Endothelial cell of umbilical vein (primary cell): ENCODE measurements at regions not wholly inside any gene's neighbourhood (a gene's known extent, or its start where the extent isn't known, plus 50 kb on each side); places are given as distances from the start of the nearest gene placed in this dataset.

Source experiments
- BruUV-seq: library from RNA; stranded (reverse); fragments of 400-500 nt; replicated peaks from 2 replicates; lab custom pipeline; 2021; lab: Mats Ljungman, UMichigan
- CTCF ChIA-PET: fragments of 300-600, 350-600 bp; sonication (Branson Sonifier 250); formaldehyde crosslinking; loops from one replicate; lab custom pipeline; 2021; ENCODE audit warnings: antibody characterized with exemption, inconsistent platforms; lab: Charles Lee
- POLR2A ChIA-PET: fragments of 300-600, 350-600 bp; sonication (Branson Sonifier 250); formaldehyde crosslinking; loops from one replicate; lab custom pipeline; 2021; ENCODE audit warnings: antibody characterized with exemption, inconsistent platforms; lab: Charles Lee
- DNase-seq: peaks from one replicate; pipeline ENCODE4 v3.0.0-alpha.2; 2011; ENCODE audit warnings: low read depth, low spot score
- FAIRE-seq: peaks from 2 replicates; lab custom pipeline; 2011; peaks lifted over from hg19 to GRCh38; lab: Jason Lieb, UNC
- H2AFZ ChIP-seq: 2 replicates; pipeline ENCODE4 v1.6.0; 2012; ENCODE audit warnings: low read depth, low read length, control low read depth, inconsistent platforms
- H3K27ac ChIP-seq: 2 replicates; pipeline ENCODE4 v1.5.1; 2011; ENCODE audit warnings: low read depth, mild to moderate bottlenecking, control low read depth, low read length, moderate library complexity; ENCODE audit not compliant: insufficient read depth
- H3K27me3 ChIP-seq, 2 experiments: 2 replicates each; pipeline versions ENCODE4 v1.6.0 to v1.6.1; 2011; ENCODE audit warnings: low read length in 2 of 2, mixed read lengths in 1 of 2; ENCODE audit not compliant: control insufficient read depth in 2 of 2, insufficient read depth in 2 of 2
- H3K36me3 ChIP-seq, 2 experiments: 2 replicates in 1 of 2; 3 replicates in 1 of 2; pipeline ENCODE4 v1.5.1; 2011; ENCODE audit warnings: low read length in 2 of 2, mild to moderate bottlenecking in 1 of 2, moderate library complexity in 1 of 2; ENCODE audit not compliant: control insufficient read depth in 2 of 2, insufficient read depth in 2 of 2; ENCODE audit errors: extremely low read depth in 1 of 2
- H3K4me1 ChIP-seq: 3 replicates; pipeline ENCODE4 v1.5.1; 2011; ENCODE audit warnings: mild to moderate bottlenecking, low read length; ENCODE audit not compliant: control insufficient read depth, insufficient read depth; ENCODE audit errors: extremely low read depth
- H3K4me2 ChIP-seq: 2 replicates; pipeline ENCODE4 v1.6.1; 2011; ENCODE audit warnings: low read length, control low read depth, mixed read lengths; ENCODE audit not compliant: insufficient read depth
- H3K4me3 ChIP-seq, 3 experiments: fragments of 200-600 bp in 1 of 3; sonication (generic), shearing (Covaris generic) in 1 of 3; replicated peaks in 1 of 3; 2 replicates each; pipeline ENCODE4 v1.5.1; 2011 to 2016; ENCODE audit warnings: control low read depth in 3 of 3, low read length in 3 of 3, mild to moderate bottlenecking in 2 of 3, inconsistent platforms in 1 of 3, low read depth in 1 of 3, moderate library complexity in 1 of 3; ENCODE audit not compliant: insufficient read depth in 1 of 3
- H3K79me2 ChIP-seq: 2 replicates; pipeline ENCODE4 v1.6.0; 2012; ENCODE audit warnings: low read length, inconsistent platforms; ENCODE audit not compliant: control insufficient read depth, insufficient read depth
- H3K9ac ChIP-seq: replicated peaks from 2 replicates; pipeline ENCODE3; 2011; ENCODE audit warnings: low read length, control low read depth; ENCODE audit not compliant: insufficient read depth; ENCODE audit errors: extremely low read depth
- H3K9me1 ChIP-seq: replicated peaks from 3 replicates; pipeline ENCODE4 v1.6.0; 2011; ENCODE audit warnings: mild to moderate bottlenecking, low read length; ENCODE audit not compliant: control insufficient read depth, insufficient read depth; ENCODE audit errors: extremely low read depth
- H3K9me3 ChIP-seq: replicated peaks from 2 replicates; pipeline ENCODE4 v1.5.1; 2012; ENCODE audit warnings: low read length, inconsistent platforms; ENCODE audit not compliant: control insufficient read depth, insufficient read depth
- H4K20me1 ChIP-seq: replicated peaks from 2 replicates; pipeline ENCODE3; 2011; ENCODE audit warnings: mild to moderate bottlenecking, low read length; ENCODE audit not compliant: control insufficient read depth, insufficient read depth; ENCODE audit errors: extremely low read depth
- EZH2 ChIP-seq: IDR thresholded peaks from 2 replicates; pipeline ENCODE4 v1.6.1; 2012; ENCODE audit warnings: borderline replicate concordance, low read depth, mild to moderate bottlenecking, moderate library complexity, low read length, inconsistent platforms; ENCODE audit not compliant: severe bottlenecking
- FOS ChIP-seq: IDR thresholded peaks from 2 replicates; pipeline ENCODE4 v1.6.1; 2011; ENCODE audit warnings: mild to moderate bottlenecking, low read length, moderate library complexity, borderline replicate concordance; ENCODE audit not compliant: insufficient read depth
- GATA2 ChIP-seq: IDR thresholded peaks from 2 replicates; pipeline ENCODE4 v1.7.0; 2011; ENCODE audit warnings: low read depth, mild to moderate bottlenecking, moderate library complexity, mixed read lengths, low read length; ENCODE audit not compliant: insufficient read length, insufficient read depth
- JUN ChIP-seq: IDR thresholded peaks from 2 replicates; pipeline ENCODE4 v1.6.1; 2011; ENCODE audit warnings: borderline replicate concordance, low read depth; ENCODE audit not compliant: insufficient read length, insufficient read depth
- MYC ChIP-seq: IDR thresholded peaks from one replicate; pipeline ENCODE4 v1.6.1; 2011; ENCODE audit warnings: mild to moderate bottlenecking, low read depth, low read length
- POLR2A ChIP-seq: IDR thresholded peaks from 2 replicates; pipeline ENCODE4 v1.6.1; 2012; ENCODE audit warnings: low read depth, mild to moderate bottlenecking, control low read depth, low read length
- POLR2AphosphoS5 ChIP-seq: IDR thresholded peaks from 2 replicates; pipeline ENCODE4 v1.6.1; 2012; ENCODE audit warnings: low read depth, mild to moderate bottlenecking, control low read depth, low read length, moderate library complexity; ENCODE audit not compliant: insufficient read depth
- dilution Hi-C: fragments of 300-500 bp; cut with MboI; formaldehyde crosslinking; loops from one replicate; pipeline ENCODE4 v1.15.0; 2019; ENCODE audit warnings: low sequenced_read_pairs; ENCODE audit not compliant: extremely low pct_ligation_motif_present
- intact Hi-C: fragments of 100-400 bp; cut with micrococcal nuclease; formaldehyde crosslinking; loops from one replicate; pipeline ENCODE4 v1.10.0; 2022
- TF ChIP-seq, protein P1 (sequence below): IDR thresholded peaks from 2 replicates; pipeline ENCODE4 v1.6.1; 2011; ENCODE audit not compliant: insufficient read depth, insufficient read length
- TF ChIP-seq, protein P2 (sequence below), 2 donors: IDR thresholded peaks; 1 replicate in 1 of 2; 2 replicates in 1 of 2; pipeline ENCODE4 v1.5.1; 2011; ENCODE audit warnings: low read length in 2 of 2, mild to moderate bottlenecking in 2 of 2, moderate library complexity in 2 of 2, control low read depth in 1 of 2, inconsistent platforms in 1 of 2, low read depth in 1 of 2; ENCODE audit not compliant: insufficient read depth in 1 of 2; ENCODE audit errors: extremely low read depth in 1 of 2

DNA sequence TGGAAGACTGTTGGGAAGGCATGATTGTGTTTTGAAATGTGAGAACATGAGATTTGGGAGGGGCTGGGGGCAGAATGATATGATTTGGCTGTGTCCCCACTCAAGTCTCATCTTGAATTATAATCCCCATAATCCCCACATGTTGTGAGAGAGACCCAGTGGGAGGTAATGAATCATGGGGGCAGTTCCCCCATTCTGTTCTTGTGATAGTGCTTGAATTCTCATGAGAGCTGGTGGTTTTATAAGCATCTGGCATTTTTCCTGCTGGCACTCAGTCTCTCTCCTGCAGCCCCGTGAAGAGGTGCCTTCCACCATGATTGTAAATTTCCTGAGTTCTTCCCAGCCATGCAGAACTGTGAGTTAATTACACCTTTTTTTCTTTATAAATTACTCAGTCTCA, 430.5 kb downstream of the OTOL1 start:
- dilution Hi-C loops (no loop called here), intact Hi-C loops (no loop called here)
- TF ChIP-seq MYC (no peak), POLR2A (no peak), GATA2 (no peak), FOS (no peak), EZH2 (no peak), JUN (no peak), POLR2AphosphoS5 (no peak)
- TF ChIP-seq, protein P1, sequence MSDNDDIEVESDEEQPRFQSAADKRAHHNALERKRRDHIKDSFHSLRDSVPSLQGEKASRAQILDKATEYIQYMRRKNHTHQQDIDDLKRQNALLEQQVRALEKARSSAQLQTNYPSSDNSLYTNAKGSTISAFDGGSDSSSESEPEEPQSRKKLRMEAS: no peak
- TF ChIP-seq, protein P2, sequence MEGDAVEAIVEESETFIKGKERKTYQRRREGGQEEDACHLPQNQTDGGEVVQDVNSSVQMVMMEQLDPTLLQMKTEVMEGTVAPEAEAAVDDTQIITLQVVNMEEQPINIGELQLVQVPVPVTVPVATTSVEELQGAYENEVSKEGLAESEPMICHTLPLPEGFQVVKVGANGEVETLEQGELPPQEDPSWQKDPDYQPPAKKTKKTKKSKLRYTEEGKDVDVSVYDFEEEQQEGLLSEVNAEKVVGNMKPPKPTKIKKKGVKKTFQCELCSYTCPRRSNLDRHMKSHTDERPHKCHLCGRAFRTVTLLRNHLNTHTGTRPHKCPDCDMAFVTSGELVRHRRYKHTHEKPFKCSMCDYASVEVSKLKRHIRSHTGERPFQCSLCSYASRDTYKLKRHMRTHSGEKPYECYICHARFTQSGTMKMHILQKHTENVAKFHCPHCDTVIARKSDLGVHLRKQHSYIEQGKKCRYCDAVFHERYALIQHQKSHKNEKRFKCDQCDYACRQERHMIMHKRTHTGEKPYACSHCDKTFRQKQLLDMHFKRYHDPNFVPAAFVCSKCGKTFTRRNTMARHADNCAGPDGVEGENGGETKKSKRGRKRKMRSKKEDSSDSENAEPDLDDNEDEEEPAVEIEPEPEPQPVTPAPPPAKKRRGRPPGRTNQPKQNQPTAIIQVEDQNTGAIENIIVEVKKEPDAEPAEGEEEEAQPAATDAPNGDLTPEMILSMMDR (IDR thresholded peaks at IDR 0.05; ENCODE audit: extremely low read depth in 1 of 2, insufficient read depth in 1 of 2, low read depth in 1 of 2, low read length in 2 of 2): no peak
- Histone ChIP-seq H3K9ac (no peak overlapping the region), H3K36me3 (no peaks in the 10 kb centered on the region), H2AFZ (no peak overlapping the region), H3K79me2 (no peaks in the 10 kb centered on the region), H3K9me3 (no peaks in the 10 kb centered on the region), H3K9me1 (no peaks in the 10 kb centered on the region), H4K20me1 (no peaks in the 10 kb centered on the region), H3K4me3 (no peak overlapping the region), H3K4me2 (no peak overlapping the region), H3K27me3 (no peaks in the 10 kb centered on the region), H3K27ac (no peak overlapping the region), H3K4me1 (no peaks in the 10 kb centered on the region)
- CTCF ChIA-PET: no interaction called here
- BruUV-seq: no TSS peak
- FAIRE-seq (no peak), DNase-seq (no peak)
- POLR2A ChIA-PET: no interaction called here
